HEK293 (cell line): ENCODE measurements at regions not wholly inside any gene's neighbourhood (a gene's known extent, or its start where the extent isn't known, plus 50 kb on each side); places are given as distances from the start of the nearest gene placed in this dataset.

ENCODE experiments used
- CTCF ChIA-PET: fragments of 350-600 bp; formaldehyde crosslinking; extraction: SDS; loops from one replicate; lab custom pipeline; 2021; ENCODE audit warnings: antibody characterized with exemption; lab: Yijun Ruan, JAX
- POLR2A ChIA-PET: fragments of 300-600 bp; formaldehyde crosslinking; extraction: SDS; loops from one replicate; lab custom pipeline; 2020; ENCODE audit warnings: antibody characterized with exemption, inconsistent platforms; lab: Yijun Ruan, JAX
- H3K27ac ChIP-seq: fragments of 200-500 bp; sonication (Bioruptor generic); 2 replicates; pipeline ENCODE4 v1.5.1; 2014; ENCODE audit warnings: low read depth, low read length, control low read depth, inconsistent platforms; ENCODE audit errors: extremely low read depth
- H3K36me3 ChIP-seq, 2 experiments: fragments of 200-500 bp in 1 of 2; sonication (Bioruptor generic) in 1 of 2; 1 replicate in 1 of 2; 2 replicates in 1 of 2; pipeline ENCODE4 v1.5.1; 2014 to 2017; ENCODE audit warnings: inconsistent platforms in 2 of 2, low read length in 2 of 2; ENCODE audit not compliant: control insufficient read depth in 2 of 2, insufficient read depth in 1 of 2
- H3K4me1 ChIP-seq: fragments of 200-500 bp; sonication (Bioruptor generic); 2 replicates; pipeline ENCODE4 v1.5.1; 2014; ENCODE audit warnings: mild to moderate bottlenecking, low read length, inconsistent platforms; ENCODE audit not compliant: control insufficient read depth, insufficient read depth
- H3K4me3 ChIP-seq: 2 replicates; pipeline ENCODE4 v1.5.1; 2011; ENCODE audit warnings: low read depth, mild to moderate bottlenecking, control low read depth, low read length, moderate library complexity
- H3K9me3 ChIP-seq: fragments of 200-500 bp; sonication (Bioruptor generic); 2 replicates; pipeline ENCODE4 v1.5.1; 2014; ENCODE audit warnings: low read depth, low read length, inconsistent platforms; ENCODE audit not compliant: control insufficient read depth, insufficient read depth
- BCL11A ChIP-seq: fragments of 450-650 bp; formaldehyde crosslinking; IDR thresholded peaks from 2 replicates; pipeline ENCODE4 v1.5.1; 2016; ENCODE audit warnings: low read depth, missing biosample characterization, missing genetic modification characterization
- HOXA7 ChIP-seq: sonication (generic); formaldehyde crosslinking; IDR thresholded peaks from 2 replicates; pipeline ENCODE4 v1.8.1; 2022; ENCODE audit warnings: missing genetic modification reagents, borderline replicate concordance
- KLF16 ChIP-seq: fragments of 450-650 bp; formaldehyde crosslinking; IDR thresholded peaks from 2 replicates; pipeline ENCODE4 v1.5.1; 2017; ENCODE audit warnings: missing biosample characterization, missing genetic modification characterization
- SALL2 ChIP-seq: fragments of 450-650 bp; formaldehyde crosslinking; IDR thresholded peaks from 2 replicates; pipeline ENCODE4 v1.5.0; 2017; ENCODE audit warnings: missing biosample characterization, mild to moderate bottlenecking, missing genetic modification characterization, borderline replicate concordance
- SCRT2 ChIP-seq: fragments of 450-650 bp; formaldehyde crosslinking; IDR thresholded peaks from 2 replicates; pipeline ENCODE4 v1.5.1; 2016; ENCODE audit warnings: missing biosample characterization, missing genetic modification characterization
- TSHZ1 ChIP-seq: fragments of 450-650 bp; formaldehyde crosslinking; IDR thresholded peaks from 2 replicates; pipeline ENCODE4 v1.5.1; 2016; ENCODE audit warnings: missing biosample characterization, missing genetic modification characterization, borderline replicate concordance
- ZBTB26 ChIP-seq: fragments of 450-650 bp; formaldehyde crosslinking; optimal IDR thresholded peaks from 2 replicates; pipeline ENCODE3; 2016; ENCODE audit warnings: missing biosample characterization, mild to moderate bottlenecking, missing genetic modification characterization
- ZNF239 ChIP-seq: fragments of 450-650 bp; formaldehyde crosslinking; IDR thresholded peaks from 2 replicates; pipeline ENCODE4 v1.5.1; 2016; ENCODE audit warnings: missing biosample characterization, missing genetic modification characterization
- ZNF324 ChIP-seq: fragments of 450-650 bp; formaldehyde crosslinking; IDR thresholded peaks from 2 replicates; pipeline ENCODE4 v1.5.1; 2016; ENCODE audit warnings: missing biosample characterization, missing genetic modification characterization
- ZNF404 ChIP-seq: fragments of 450-650 bp; formaldehyde crosslinking; IDR thresholded peaks from 2 replicates; pipeline ENCODE4 v1.5.1; 2017; ENCODE audit warnings: missing biosample characterization, missing genetic modification characterization
- ZNF416 ChIP-seq: fragments of 450-650 bp; formaldehyde crosslinking; IDR thresholded peaks from 2 replicates; pipeline ENCODE4 v1.5.1; 2016; ENCODE audit warnings: missing biosample characterization, missing genetic modification characterization
- ZNF433 ChIP-seq: fragments of 450-650 bp; formaldehyde crosslinking; IDR thresholded peaks from 2 replicates; pipeline ENCODE4 v1.5.1; 2016; ENCODE audit warnings: missing biosample characterization, missing genetic modification characterization, low read depth
- ZNF529 ChIP-seq: fragments of 450-650 bp; formaldehyde crosslinking; IDR thresholded peaks from 2 replicates; pipeline ENCODE4 v1.5.1; 2017; ENCODE audit warnings: missing genetic modification characterization, missing biosample characterization; ENCODE audit not compliant: insufficient replicate concordance
- ZNF530 ChIP-seq: fragments of 450-650 bp; formaldehyde crosslinking; IDR thresholded peaks from 2 replicates; pipeline ENCODE4 v1.5.1; 2016; ENCODE audit warnings: low read depth, missing biosample characterization, missing genetic modification characterization
- ZNF707 ChIP-seq: fragments of 450-650 bp; formaldehyde crosslinking; IDR thresholded peaks from 2 replicates; pipeline ENCODE4 v1.5.1; 2016; ENCODE audit warnings: missing biosample characterization, missing genetic modification characterization
- ZNF785 ChIP-seq: fragments of 450-650 bp; formaldehyde crosslinking; IDR thresholded peaks from 2 replicates; pipeline ENCODE4 v1.5.1; 2016; ENCODE audit warnings: missing biosample characterization, missing genetic modification characterization
- ZNF791 ChIP-seq: fragments of 450-650 bp; formaldehyde crosslinking; IDR thresholded peaks from 2 replicates; pipeline ENCODE4 v1.5.1; 2016; ENCODE audit warnings: missing biosample characterization, missing genetic modification characterization
- TF ChIP-seq, protein P1 (sequence below): sonication (generic); formaldehyde crosslinking; IDR thresholded peaks from 2 replicates; pipeline ENCODE4 v1.8.1; 2022; ENCODE audit warnings: mild to moderate bottlenecking, moderate library complexity, missing genetic modification reagents

DNA sequence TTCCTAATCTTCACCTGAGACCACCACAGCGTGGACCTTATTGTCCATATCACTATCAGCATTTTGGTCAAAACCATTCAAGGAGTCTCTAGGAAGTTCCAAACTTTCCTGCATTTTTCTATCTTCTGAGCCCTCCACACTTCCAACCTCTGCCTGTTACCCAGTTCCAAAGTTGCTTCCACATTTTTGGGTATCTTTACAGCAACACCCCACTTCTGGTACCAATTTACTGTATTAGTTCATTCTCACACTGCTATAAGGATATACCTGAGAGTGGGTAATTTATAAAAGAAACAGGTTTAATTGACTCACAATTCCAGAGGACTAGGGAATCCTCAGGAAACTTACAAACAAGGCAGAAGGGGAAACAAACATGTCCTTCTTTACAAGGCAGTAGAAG is 103.3 kb upstream of the CBLB start:
- TF ChIP-seq TSHZ1 (tag by site-specific recombination) (no peak), ZNF707 (peak; percentile 67)
- Histone ChIP-seq H3K9me3 (no peaks in the 10 kb centered on the region), H3K36me3 (no peaks in the 10 kb centered on the region), H3K4me3 (no peak overlapping the region), H3K4me1 (no peaks in the 10 kb centered on the region), H3K27ac (no peak overlapping the region)
- ChIA-PET CTCF (no interaction called here), POLR2A (no interaction called here)

DNA sequence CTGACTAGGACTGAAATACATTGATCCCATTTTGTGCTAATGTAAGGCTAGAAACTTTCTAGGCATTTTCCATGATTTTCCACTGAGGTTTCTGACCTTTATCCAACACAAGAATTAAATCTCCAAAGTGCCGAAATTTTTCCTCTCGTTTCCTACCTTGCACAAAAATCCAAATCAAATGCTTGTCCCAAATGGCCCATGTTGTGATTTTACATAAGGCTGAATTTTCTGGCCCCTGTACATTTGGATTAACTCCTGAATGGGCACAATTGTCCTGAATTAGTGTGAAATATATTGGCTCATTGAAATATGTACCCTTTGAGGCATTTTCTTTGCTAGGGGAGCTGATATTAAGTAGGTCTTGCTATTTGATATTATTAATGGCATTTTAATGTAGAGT is 105.6 kb upstream of the CBLB start:
- H3K4me1 ChIP-seq: no peaks in the 10 kb centered on the region
- H3K36me3 ChIP-seq: no peaks in the 10 kb centered on the region
- ChIA-PET POLR2A (no interaction called here), CTCF (no interaction called here)
- TF ChIP-seq ZBTB26: no peak
- TF ChIP-seq SCRT2 (tag by site-specific recombination): no peak
- no peak for TF ChIP-seq KLF16 (tag by site-specific recombination)
- no peak for TF ChIP-seq ZNF785 (tag by site-specific recombination)
- TF ChIP-seq ZNF433: no peak
- TF ChIP-seq, protein P1, sequence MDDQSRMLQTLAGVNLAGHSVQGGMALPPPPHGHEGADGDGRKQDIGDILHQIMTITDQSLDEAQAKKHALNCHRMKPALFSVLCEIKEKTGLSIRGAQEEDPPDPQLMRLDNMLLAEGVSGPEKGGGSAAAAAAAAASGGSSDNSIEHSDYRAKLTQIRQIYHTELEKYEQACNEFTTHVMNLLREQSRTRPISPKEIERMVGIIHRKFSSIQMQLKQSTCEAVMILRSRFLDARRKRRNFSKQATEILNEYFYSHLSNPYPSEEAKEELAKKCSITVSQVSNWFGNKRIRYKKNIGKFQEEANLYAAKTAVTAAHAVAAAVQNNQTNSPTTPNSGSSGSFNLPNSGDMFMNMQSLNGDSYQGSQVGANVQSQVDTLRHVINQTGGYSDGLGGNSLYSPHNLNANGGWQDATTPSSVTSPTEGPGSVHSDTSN: no peak
- TF ChIP-seq ZNF529 (tag by site-specific recombination): no peak
- TF ChIP-seq, all 188 proteins: peak for 0
- H3K4me3 ChIP-seq: no peak overlapping the region
- no peak overlapping the region for H3K27ac ChIP-seq
- no peaks in the 10 kb centered on the region for H3K9me3 ChIP-seq

DNA sequence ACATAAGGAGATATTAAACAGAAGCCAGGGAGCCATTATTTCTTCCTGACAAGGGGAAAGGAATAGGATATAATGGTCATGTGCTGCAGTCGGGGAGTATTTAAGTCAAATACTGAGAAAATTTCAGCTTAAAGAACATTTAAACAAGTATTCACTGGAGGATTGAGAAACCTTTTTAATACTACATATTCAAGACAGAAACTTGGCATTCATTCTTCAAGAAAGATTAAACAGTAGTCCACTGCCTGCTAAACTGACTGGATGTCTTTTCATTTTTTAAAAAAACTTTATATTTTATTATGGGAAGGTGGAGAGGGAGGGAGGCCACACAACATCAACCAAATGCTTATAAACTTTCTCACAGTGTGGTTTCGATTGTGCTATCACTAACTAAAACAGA is 107.4 kb upstream of the CBLB start:
- Histone ChIP-seq H3K36me3 (no peaks in the 10 kb centered on the region), H3K4me3 (no peak overlapping the region), H3K9me3 (no peaks in the 10 kb centered on the region), H3K4me1 (no peaks in the 10 kb centered on the region), H3K27ac (no peak overlapping the region)
- TF ChIP-seq BCL11A: no peak
- TF ChIP-seq ZNF791 (tag by site-specific recombination): no peak
- TF ChIP-seq ZNF324: no peak
- no peak for TF ChIP-seq ZNF530
- TF ChIP-seq HOXA7: no peak
- no peak for TF ChIP-seq ZNF239 (tag by site-specific recombination)
- no peak for TF ChIP-seq SALL2 (tag by site-specific recombination)
- TF ChIP-seq ZNF404 (tag by site-specific recombination): no peak
- TF ChIP-seq ZNF416: no peak
- POLR2A ChIA-PET: no interaction called here
- CTCF ChIA-PET: no interaction called here
